ENCODE measurements at regions not wholly inside any gene's neighbourhood (a gene's known extent, or its start where the extent isn't known, plus 50 kb on each side); places are given as distances from the start of the nearest gene placed in this dataset.

GRCh38 chr1:195606483-195606882, 1001.8 kb downstream of the KCNT2 start (continued):
- TF ChIP-seq RARB (CRISPR knock-in tag; IDR thresholded peaks at IDR 0.05) (no peak), PPARA (CRISPR knock-in tag; IDR thresholded peaks at IDR 0.05; ENCODE audit: borderline replicate concordance) (no peak), TCF4 (CRISPR knock-in tag; IDR thresholded peaks at IDR 0.05; ENCODE audit: borderline replicate concordance) (no peak), ARNTL (CRISPR knock-in tag; IDR thresholded peaks at IDR 0.05; ENCODE audit: borderline replicate concordance, low read depth) (no peak), TOX (CRISPR knock-in tag; IDR thresholded peaks at IDR 0.05; ENCODE audit: borderline replicate concordance) (no peak), PATZ1 (CRISPR knock-in tag; IDR thresholded peaks at IDR 0.05; ENCODE audit: borderline replicate concordance) (no peak), ESRRG (CRISPR knock-in tag; IDR thresholded peaks at IDR 0.05) (no peak), POU6F1 (CRISPR knock-in tag; IDR thresholded peaks at IDR 0.05; ENCODE audit: borderline replicate concordance, low read depth) (no peak), ZC3H10 (CRISPR knock-in tag; IDR thresholded peaks at IDR 0.05) (no peak), CSRNP3 (CRISPR knock-in tag; IDR thresholded peaks at IDR 0.05) (no peak)

GRCh38 chr1:195604287-195604686, 1004.0 kb downstream of the KCNT2 start:
- peak; percentile 48; the same call in 2 of the 3 replicates for ATAC-seq

GRCh38 chr1:195597891-195598290, 1010.3 kb downstream of the KCNT2 start:
- ATAC-seq = no peak
- TF ChIP-seq RARB (CRISPR knock-in tag; IDR thresholded peaks at IDR 0.05) (no peak), ZNF70 (CRISPR knock-in tag; IDR thresholded peaks at IDR 0.05) (no peak), BACH2 (CRISPR knock-in tag; IDR thresholded peaks at IDR 0.05; ENCODE audit: borderline replicate concordance) (no peak), TSHZ2 (CRISPR knock-in tag; IDR thresholded peaks at IDR 0.05) (no peak), ISL1 (CRISPR knock-in tag; IDR thresholded peaks at IDR 0.05) (no peak), CSDC2 (CRISPR knock-in tag; IDR thresholded peaks at IDR 0.05) (no peak), TCF4 (CRISPR knock-in tag; IDR thresholded peaks at IDR 0.05; ENCODE audit: borderline replicate concordance) (no peak), ZC3H10 (CRISPR knock-in tag; IDR thresholded peaks at IDR 0.05) (no peak), GLIS3 (CRISPR knock-in tag; IDR thresholded peaks at IDR 0.05) (no peak), PPARA (CRISPR knock-in tag; IDR thresholded peaks at IDR 0.05; ENCODE audit: borderline replicate concordance) (no peak), PATZ1 (CRISPR knock-in tag; IDR thresholded peaks at IDR 0.05; ENCODE audit: borderline replicate concordance) (no peak), OSR1 (CRISPR knock-in tag; IDR thresholded peaks at IDR 0.05) (no peak), CSRNP3 (CRISPR knock-in tag; IDR thresholded peaks at IDR 0.05) (no peak), ZFP3 (CRISPR knock-in tag; IDR thresholded peaks at IDR 0.05) (no peak), SNAI2 (CRISPR knock-in tag; IDR thresholded peaks at IDR 0.05) (no peak), TOX (CRISPR knock-in tag; IDR thresholded peaks at IDR 0.05; ENCODE audit: borderline replicate concordance) (no peak), ZNF565 (CRISPR knock-in tag; conservative IDR thresholded peaks at IDR 0.05; ENCODE audit: low read depth) (no peak)

More at GRCh38 chr1:195604287-195604686, 1004.0 kb downstream of the KCNT2 start:
- TF ChIP-seq OSR1 (CRISPR knock-in tag; IDR thresholded peaks at IDR 0.05) (no peak), ZC3H10 (CRISPR knock-in tag; IDR thresholded peaks at IDR 0.05) (0 out of 2 replicates have a peak, but pooled peaks have one; percentile 26), SNAI2 (CRISPR knock-in tag; IDR thresholded peaks at IDR 0.05) (no peak), TOX (CRISPR knock-in tag; IDR thresholded peaks at IDR 0.05; ENCODE audit: borderline replicate concordance) (peak; percentile 76; the same call in 1 of the 2 replicates), POU6F1 (CRISPR knock-in tag; IDR thresholded peaks at IDR 0.05; ENCODE audit: borderline replicate concordance, low read depth) (peak; percentile 19; the same call in 1 of the 2 replicates)
